Activated CD8-positive, alpha-beta memory T cell treated with anti-CD3 and anti-CD28 coated beads, Interleukin-2, amount 10 ng/mL, durations not matched to agents 7 days and 5 days (primary cell): ENCODE measurements at regions not wholly inside any gene's neighbourhood (a gene's known extent, or its start where the extent isn't known, plus 50 kb on each side); places are given as distances from the start of the nearest gene placed in this dataset.
"Not testable (repeated sequence)": the region's sequence is repeated elsewhere in the genome, so short reads cannot be mapped to it uniquely, and the experiment has no call there.

Experiments used
- ATAC-seq: fragments of 150-1000 bp; cut with Tn5 transposase; one replicate; pipeline ENCODE4 v1.10.0; 2021; ENCODE audit warnings: moderate library complexity
- CTCF ChIA-PET: fragments of 350-600 bp; sonication (Branson Sonifier 250); formaldehyde crosslinking; loops from one replicate; lab custom pipeline; 2021; ENCODE audit warnings: antibody characterized with exemption; lab: Charles Lee
- DNase-seq: peaks from one replicate; pipeline ENCODE4 v3.0.0-alpha.2; 2020
- H3K27ac Mint-ChIP-seq: one replicate; pipeline ENCODE4 v1.8.0; 2021; ENCODE audit warnings: mild to moderate bottlenecking, mixed read lengths
- H3K27me3 Mint-ChIP-seq: one replicate; pipeline ENCODE4 v1.8.0; 2021; ENCODE audit warnings: mixed read lengths
- H3K36me3 Mint-ChIP-seq: one replicate; pipeline ENCODE4 v1.8.0; 2021; ENCODE audit warnings: mild to moderate bottlenecking, mixed read lengths
- H3K4me1 Mint-ChIP-seq: one replicate; pipeline ENCODE4 v1.8.0; 2021; ENCODE audit warnings: mixed read lengths
- H3K4me3 Mint-ChIP-seq: one replicate; pipeline ENCODE4 v1.8.0; 2021; ENCODE audit warnings: mild to moderate bottlenecking, moderate library complexity, mixed read lengths
- H3K9me3 Mint-ChIP-seq: one replicate; pipeline ENCODE4 v1.8.0; 2022; ENCODE audit warnings: low read depth, mixed read lengths

GRCh38 chr21:35982717-35983116 is 77.6 kb downstream of the SETD4 start:
- H3K9me3 Mint-ChIP-seq = no peaks in the 10 kb centered on the region
- CTCF ChIA-PET = no interaction called here

GRCh38 chr21:35981514-35982070 is 78.7 kb downstream of the SETD4 start:
- Mint-ChIP-seq H3K4me3 (no peak overlapping the region), H3K9me3 (no peaks in the 10 kb centered on the region), H3K36me3 (no peaks in the 10 kb centered on the region), H3K27me3 (peaks cover 12% of the 10 kb centered on the region), H3K4me1 (no peaks in the 10 kb centered on the region), H3K27ac (no peak overlapping the region)
- CTCF ChIA-PET = no interaction called here
- no peak for DNase-seq
- no peak for ATAC-seq

More at GRCh38 chr21:35982717-35983116, 77.6 kb downstream of the SETD4 start:
- Mint-ChIP-seq H3K27ac (no peak overlapping the region), H3K27me3 (peaks cover 17% of the 10 kb centered on the region), H3K4me3 (no peak overlapping the region), H3K36me3 (no peaks in the 10 kb centered on the region), H3K4me1 (no peaks in the 10 kb centered on the region)
- ATAC-seq (no peak), DNase-seq (no peak)

- ATAC-seq (no peak), DNase-seq (no peak)
- Mint-ChIP-seq H3K9me3 (no peaks in the 10 kb centered on the region), H3K36me3 (no peaks in the 10 kb centered on the region), H3K4me1 (no peaks in the 10 kb centered on the region), H3K27me3 (peaks cover 12% of the 10 kb centered on the region), H3K4me3 (no peak overlapping the region), H3K27ac (no peak overlapping the region)
- CTCF ChIA-PET = no interaction called here
Observed at GRCh38 chr21:35980821-35981220, 79.5 kb downstream of the SETD4 start.

DNA sequence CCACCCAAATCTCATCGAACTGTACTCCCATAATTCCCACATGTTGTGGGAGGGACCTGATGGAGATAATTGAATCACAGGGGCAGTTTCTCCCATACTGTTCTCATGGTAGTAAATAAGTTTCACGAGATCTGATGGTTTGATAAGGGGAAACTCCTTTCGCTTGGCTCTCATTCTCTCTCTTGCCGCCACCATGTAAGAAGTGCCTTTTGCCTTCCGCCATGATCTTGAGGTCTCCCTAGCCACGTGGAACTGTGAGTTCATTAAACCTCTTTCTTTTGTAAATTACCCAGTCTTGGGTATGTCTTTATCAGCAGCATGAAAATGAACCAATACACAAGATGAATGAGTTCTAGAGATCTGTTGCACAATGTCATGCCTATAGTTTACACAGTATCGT is 82.5 kb downstream of the SETD4 start:
- H3K36me3 Mint-ChIP-seq, H3K9me3 Mint-ChIP-seq, DNase-seq, CTCF ChIA-PET, H3K27me3 Mint-ChIP-seq, ATAC-seq, H3K27ac Mint-ChIP-seq, H3K4me1 Mint-ChIP-seq, H3K4me3 Mint-ChIP-seq: not testable (repeated sequence)

GRCh38 chr21:35976929-35977328 is 83.4 kb downstream of the SETD4 start:
- CTCF ChIA-PET = no interaction called here
- H3K4me3 Mint-ChIP-seq = no peak overlapping the region
- DNase-seq (no peak), ATAC-seq (no peak)
- H3K9me3 Mint-ChIP-seq = no peaks in the 10 kb centered on the region
- no peaks in the 10 kb centered on the region for H3K36me3 Mint-ChIP-seq
- no peak overlapping the region for H3K27ac Mint-ChIP-seq
- no peaks in the 10 kb centered on the region for H3K4me1 Mint-ChIP-seq
- peaks cover 10% of the 10 kb centered on the region for H3K27me3 Mint-ChIP-seq

GRCh38 chr21:35976481-35976880 is 83.8 kb downstream of the SETD4 start:
- no peak for DNase-seq
- Mint-ChIP-seq H3K4me3 (no peak overlapping the region), H3K36me3 (no peaks in the 10 kb centered on the region), H3K9me3 (no peaks in the 10 kb centered on the region), H3K27me3 (peaks cover 8% of the 10 kb centered on the region), H3K27ac (no peak overlapping the region), H3K4me1 (no peaks in the 10 kb centered on the region)
- CTCF ChIA-PET = no interaction called here
- ATAC-seq = no peak

DNA sequence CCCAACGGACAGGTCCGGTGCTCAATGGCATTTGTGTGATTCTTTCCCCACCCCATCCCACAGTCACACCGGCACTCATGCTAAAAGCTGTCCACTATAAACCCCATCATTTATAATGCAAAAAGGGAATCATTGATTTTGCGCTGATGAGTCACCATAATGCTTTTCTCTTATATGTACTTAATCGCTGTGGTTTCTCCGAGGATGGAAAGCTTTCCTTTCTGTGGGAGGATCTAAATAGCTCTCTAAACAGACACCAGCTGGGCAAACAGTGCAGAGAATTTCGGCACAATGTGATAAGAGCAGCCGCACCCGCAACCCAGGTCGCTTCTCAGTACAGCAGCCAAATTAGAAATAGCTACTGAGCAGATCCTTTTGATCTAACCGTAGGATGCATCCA is 85.6 kb downstream of the SETD4 start:
- Mint-ChIP-seq H3K4me1 (no peaks in the 10 kb centered on the region), H3K9me3 (no peaks in the 10 kb centered on the region), H3K4me3 (no peak overlapping the region), H3K27ac (no peak overlapping the region), H3K27me3 (peaks cover 7% of the 10 kb centered on the region), H3K36me3 (no peaks in the 10 kb centered on the region)
- no peak for DNase-seq
- no peak for ATAC-seq
- CTCF ChIA-PET = no interaction called here

DNA sequence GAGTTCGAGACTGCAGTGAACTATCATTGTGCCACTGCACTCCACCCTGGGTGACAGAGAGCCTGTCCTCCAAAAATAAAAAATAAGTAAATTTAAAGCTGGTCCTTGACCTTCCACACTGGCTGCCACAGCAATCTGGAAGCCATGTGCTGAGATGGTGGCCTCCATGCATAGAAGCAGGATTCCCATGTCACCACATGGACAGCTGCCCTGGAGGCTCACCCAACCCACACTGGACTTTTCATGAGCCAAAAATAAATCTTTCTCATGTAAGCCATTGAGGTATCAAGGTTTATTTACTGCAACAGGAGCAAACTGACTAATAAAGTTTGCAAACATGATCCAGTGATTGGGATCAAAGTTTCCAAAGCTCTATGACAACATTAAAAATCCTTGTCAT is 88.5 kb downstream of the SETD4 start:
- Mint-ChIP-seq H3K27ac (no peak overlapping the region), H3K9me3 (no peaks in the 10 kb centered on the region), H3K4me1 (no peaks in the 10 kb centered on the region), H3K36me3 (no peaks in the 10 kb centered on the region), H3K27me3 (peaks cover 6% of the 10 kb centered on the region), H3K4me3 (no peak overlapping the region)
- ATAC-seq = no peak
- CTCF ChIA-PET = interaction anchor here (1.3 kb wide), 1 partner anchor 56 kb away, joined by 4 read pairs; no protein-coding TSS in a partner anchor
- DNase-seq = no peak

GRCh38 chr21:35969281-35969680 is 91.0 kb downstream of the SETD4 start:
- DNase-seq (no peak), ATAC-seq (no peak)
- H3K36me3 Mint-ChIP-seq = no peaks in the 10 kb centered on the region
- peaks cover 8% of the 10 kb centered on the region for H3K27me3 Mint-ChIP-seq
- no peaks in the 10 kb centered on the region for H3K9me3 Mint-ChIP-seq
- CTCF ChIA-PET = no interaction called here
- no peak overlapping the region for H3K4me3 Mint-ChIP-seq
- no peak overlapping the region for H3K27ac Mint-ChIP-seq
- no peaks in the 10 kb centered on the region for H3K4me1 Mint-ChIP-seq

DNA sequence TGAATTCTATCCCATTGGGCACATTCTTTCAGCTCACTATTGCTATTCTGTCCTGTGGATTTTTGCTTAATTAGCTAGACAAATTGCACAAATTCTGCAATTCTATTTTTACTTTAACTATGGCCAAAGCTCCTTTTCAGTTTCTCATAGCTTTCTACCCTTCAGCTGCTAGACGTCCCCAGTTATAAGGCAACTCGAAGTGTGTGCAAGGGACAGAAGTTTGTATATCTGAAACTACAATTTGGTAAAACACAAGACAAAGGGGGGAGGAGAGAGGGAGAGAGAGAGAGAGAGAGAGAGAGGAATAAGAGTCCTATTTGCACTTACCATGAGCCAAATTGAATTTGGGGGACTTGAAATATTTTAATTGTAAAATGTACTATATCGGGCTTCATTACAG is 91.8 kb downstream of the SETD4 start:
- Mint-ChIP-seq H3K4me3 (no peak overlapping the region), H3K36me3 (no peaks in the 10 kb centered on the region), H3K27ac (no peak overlapping the region), H3K4me1 (no peaks in the 10 kb centered on the region), H3K27me3 (peaks cover 13% of the 10 kb centered on the region), H3K9me3 (no peaks in the 10 kb centered on the region)
- DNase-seq = no peak
- CTCF ChIA-PET = no interaction called here
- ATAC-seq = no peak

DNA sequence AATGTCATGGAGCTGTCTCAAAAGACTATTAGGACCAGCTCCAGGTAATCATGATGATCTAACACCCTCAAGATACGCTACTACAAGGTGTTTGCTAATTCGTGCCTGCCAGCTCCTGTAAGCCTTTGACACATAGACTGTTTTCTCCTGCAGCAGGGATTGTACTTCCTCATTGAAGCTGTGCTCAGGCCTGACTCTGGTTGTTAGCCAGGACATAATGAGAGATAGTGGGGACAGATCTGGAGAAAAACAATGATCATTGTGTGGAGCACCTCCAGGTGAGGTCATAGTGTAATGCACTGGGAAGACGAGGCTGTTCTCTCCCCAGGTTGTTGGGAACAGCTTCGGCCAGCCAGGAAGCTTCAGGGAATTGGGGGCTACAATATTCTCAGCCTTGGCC is 94.6 kb downstream of the SETD4 start:
- no peak overlapping the region for H3K4me3 Mint-ChIP-seq
- CTCF ChIA-PET = no interaction called here
- H3K27ac Mint-ChIP-seq = no peak overlapping the region
- no peak for DNase-seq
- no peaks in the 10 kb centered on the region for H3K9me3 Mint-ChIP-seq
- ATAC-seq = no peak
- H3K36me3 Mint-ChIP-seq = no peaks in the 10 kb centered on the region
- peaks cover 14% of the 10 kb centered on the region for H3K27me3 Mint-ChIP-seq
- no peaks in the 10 kb centered on the region for H3K4me1 Mint-ChIP-seq

GRCh38 chr21:35963920-35964451 is 96.3 kb downstream of the SETD4 start:
- no peak overlapping the region for H3K27ac Mint-ChIP-seq
- DNase-seq = no peak
- no peaks in the 10 kb centered on the region for H3K9me3 Mint-ChIP-seq
- no peak overlapping the region for H3K4me3 Mint-ChIP-seq
- CTCF ChIA-PET = no interaction called here
- peaks cover 15% of the 10 kb centered on the region for H3K27me3 Mint-ChIP-seq
- no peaks in the 10 kb centered on the region for H3K4me1 Mint-ChIP-seq
- no peaks in the 10 kb centered on the region for H3K36me3 Mint-ChIP-seq
- no peak for ATAC-seq

DNA sequence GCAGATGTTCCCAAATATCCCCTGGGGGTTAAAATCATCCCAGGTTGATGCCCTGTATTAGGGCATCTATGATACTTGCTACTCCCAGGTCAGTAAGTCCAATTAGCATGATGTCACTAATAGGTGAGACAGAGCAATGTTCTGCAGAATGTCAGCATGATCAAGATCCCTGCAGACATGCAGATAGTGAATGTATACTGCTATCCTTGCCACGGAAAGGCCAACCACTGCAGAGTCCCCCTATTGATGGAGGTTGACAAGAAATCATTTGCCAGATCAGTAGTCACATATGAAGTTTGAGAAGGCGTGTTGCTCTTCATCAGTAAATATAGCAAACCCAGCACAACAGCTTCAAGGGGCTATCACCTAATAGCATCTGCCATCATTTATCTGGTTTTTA is 97.4 kb downstream of the SETD4 start:
- no peak overlapping the region for H3K27ac Mint-ChIP-seq
- DNase-seq (no peak), ATAC-seq (no peak)
- no peaks in the 10 kb centered on the region for H3K9me3 Mint-ChIP-seq
- H3K36me3 Mint-ChIP-seq = no peaks in the 10 kb centered on the region
- CTCF ChIA-PET = no interaction called here
- H3K4me3 Mint-ChIP-seq = no peak overlapping the region
- no peaks in the 10 kb centered on the region for H3K4me1 Mint-ChIP-seq
- H3K27me3 Mint-ChIP-seq = peaks cover 13% of the 10 kb centered on the region

DNA sequence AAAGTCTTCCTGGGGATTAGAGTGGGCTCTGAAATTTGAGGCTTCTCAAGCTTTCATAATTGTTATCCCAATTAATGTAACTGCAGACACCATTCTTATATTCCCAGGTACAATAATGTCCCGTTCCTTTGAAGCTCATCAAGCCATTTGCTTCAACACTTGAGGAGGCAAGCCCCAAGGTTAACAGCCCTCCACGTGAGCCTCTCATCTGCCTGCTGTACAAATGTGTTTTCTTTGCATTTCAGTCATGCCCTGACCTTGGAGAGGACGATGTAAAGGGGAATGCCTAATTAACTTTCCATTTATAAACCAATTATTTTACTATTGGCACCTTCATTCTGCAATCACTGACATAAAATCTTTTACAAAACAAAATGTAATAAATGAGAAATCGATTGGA is 106.3 kb downstream of the SETD4 start:
- H3K36me3 Mint-ChIP-seq = no peaks in the 10 kb centered on the region

GRCh38 chr21:35953597-35953996 is 106.7 kb downstream of the SETD4 start:
- CTCF ChIA-PET = no interaction called here
- DNase-seq (no peak), ATAC-seq (no peak)
- H3K27ac Mint-ChIP-seq = no peak overlapping the region
- no peaks in the 10 kb centered on the region for H3K9me3 Mint-ChIP-seq
- H3K4me1 Mint-ChIP-seq = no peaks in the 10 kb centered on the region
- no peaks in the 10 kb centered on the region for H3K36me3 Mint-ChIP-seq
- H3K4me3 Mint-ChIP-seq = no peak overlapping the region
- peaks cover 12% of the 10 kb centered on the region for H3K27me3 Mint-ChIP-seq

More for the DNA sequence above, 106.3 kb downstream of the SETD4 start:
- no peak for ATAC-seq
- Mint-ChIP-seq H3K9me3 (no peaks in the 10 kb centered on the region), H3K4me3 (no peak overlapping the region), H3K27me3 (peaks cover 12% of the 10 kb centered on the region), H3K27ac (no peak overlapping the region), H3K4me1 (no peaks in the 10 kb centered on the region)
- CTCF ChIA-PET = no interaction called here
- DNase-seq = no peak
